SHP77 treated with DMSO at 0.1 percent for 48 hours (cell line): ENCODE measurements at regions not wholly inside any gene's neighbourhood (a gene's known extent, or its start where the extent isn't known, plus 50 kb on each side); places are given as distances from the start of the nearest gene placed in this dataset.

Source experiments
- DNase-seq: peaks from one replicate; lab custom pipeline; 2025; lab: John Stamatoyannopoulos, UW

- no peak for DNase-seq
These were observed 150.1 kb upstream of the BMPER start for GRCh38 chr7:33754933-33755928.

GRCh38 chr7:33757050-33757449 lies 148.3 kb upstream of the BMPER start:
- DNase-seq: no peak

- DNase-seq: peak; percentile 45
These were observed 147.7 kb upstream of the BMPER start for GRCh38 chr7:33757563-33758165.

GRCh38 chr7:33760146-33760545 lies 145.2 kb upstream of the BMPER start:
- DNase-seq: no peak

- DNase-seq: no peak
These were observed 144.5 kb upstream of the BMPER start for GRCh38 chr7:33760834-33761233.

GRCh38 chr7:33761449-33762080 lies 143.8 kb upstream of the BMPER start:
- no peak for DNase-seq

GRCh38 chr7:33762151-33762910 lies 143.0 kb upstream of the BMPER start:
- DNase-seq: no peak

GRCh38 chr7:33762911-33763306 lies 142.4 kb upstream of the BMPER start:
- no peak for DNase-seq

- no peak for DNase-seq
These were observed 140.4 kb upstream of the BMPER start for GRCh38 chr7:33764752-33765451.

GRCh38 chr7:33766405-33766804 lies 138.9 kb upstream of the BMPER start:
- no peak for DNase-seq

GRCh38 chr7:33769930-33770329 lies 135.4 kb upstream of the BMPER start:
- DNase-seq: no peak

GRCh38 chr7:33770576-33770975 lies 134.8 kb upstream of the BMPER start:
- DNase-seq: no peak

- DNase-seq: no peak
These were observed 133.9 kb upstream of the BMPER start for GRCh38 chr7:33771422-33771821.

- DNase-seq: no peak
These were observed 132.3 kb upstream of the BMPER start for GRCh38 chr7:33773053-33773452.

GRCh38 chr7:33774762-33775523 lies 130.4 kb upstream of the BMPER start:
- DNase-seq: no peak

- no peak for DNase-seq
These were observed 129.5 kb upstream of the BMPER start for GRCh38 chr7:33775790-33776189.

GRCh38 chr7:33776788-33777187 lies 128.6 kb upstream of the BMPER start:
- no peak for DNase-seq

GRCh38 chr7:33778195-33778594 lies 127.1 kb upstream of the BMPER start:
- DNase-seq: no peak

- no peak for DNase-seq
These were observed 126.1 kb upstream of the BMPER start for GRCh38 chr7:33779216-33779615.

GRCh38 chr7:33781167-33781566 lies 124.2 kb upstream of the BMPER start:
- DNase-seq: no peak

GRCh38 chr7:33781796-33782195 lies 123.5 kb upstream of the BMPER start:
- DNase-seq: no peak
